Activated naive CD4-positive, alpha-beta T cell treated with anti-CD3 and anti-CD28 coated beads, Interleukin-2, amount 50 U/mL, for 72 hours (primary cell): ENCODE measurements at regions not wholly inside any gene's neighbourhood (a gene's known extent, or its start where the extent isn't known, plus 50 kb on each side); places are given as distances from the start of the nearest gene placed in this dataset.

Experiments used
- ATAC-seq, 2 donors: fragments of 150-1000 bp; cut with Tn5 transposase; 2 replicates each; pipeline ENCODE4 v1.10.0; 2021; ENCODE audit warnings: mild to moderate bottlenecking in 2 of 2, moderate library complexity in 2 of 2
- DNase-seq, 2 donors: peaks; one replicate each; pipeline ENCODE4 v3.0.0; 2021 to 2022; ENCODE audit warnings: low spot score in 2 of 2
- H3K27ac Mint-ChIP-seq, 2 donors: one replicate each; pipeline ENCODE4 v1.8.0; 2022; ENCODE audit warnings: mild to moderate bottlenecking in 2 of 2, mixed read lengths in 2 of 2
- H3K36me3 Mint-ChIP-seq, 2 donors: one replicate each; pipeline ENCODE4 v1.8.0; 2022; ENCODE audit warnings: mixed read lengths in 2 of 2
- H3K9me3 Mint-ChIP-seq, 2 donors: one replicate each; pipeline ENCODE4 v1.8.0; 2022; ENCODE audit warnings: mixed read lengths in 2 of 2

DNA sequence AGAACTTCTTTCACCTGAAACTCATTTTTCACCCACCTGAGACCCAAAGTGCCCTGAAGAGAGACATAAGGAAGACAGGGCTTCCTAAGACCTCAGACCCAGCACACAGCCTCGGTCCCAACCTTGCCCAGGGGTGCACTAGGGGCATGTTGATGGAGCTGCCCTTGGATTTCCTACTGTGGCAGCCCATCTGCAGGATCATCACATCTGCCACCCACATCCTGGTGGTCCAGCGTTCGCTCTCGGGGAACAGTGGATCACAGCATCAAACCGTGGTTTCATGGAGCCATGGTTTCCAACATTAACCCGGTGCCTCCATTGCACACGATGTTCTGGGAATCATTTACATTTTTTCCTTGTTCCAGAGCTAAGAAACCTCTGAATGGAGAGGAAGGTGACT is 186.4 kb downstream of the TFCP2L1 start:
- no peak for DNase-seq
- no peaks in the 10 kb centered on the region for H3K36me3 Mint-ChIP-seq
- ATAC-seq: no peak
- H3K9me3 Mint-ChIP-seq: no peaks in the 10 kb centered on the region
- H3K27ac Mint-ChIP-seq: no peak overlapping the region

DNA sequence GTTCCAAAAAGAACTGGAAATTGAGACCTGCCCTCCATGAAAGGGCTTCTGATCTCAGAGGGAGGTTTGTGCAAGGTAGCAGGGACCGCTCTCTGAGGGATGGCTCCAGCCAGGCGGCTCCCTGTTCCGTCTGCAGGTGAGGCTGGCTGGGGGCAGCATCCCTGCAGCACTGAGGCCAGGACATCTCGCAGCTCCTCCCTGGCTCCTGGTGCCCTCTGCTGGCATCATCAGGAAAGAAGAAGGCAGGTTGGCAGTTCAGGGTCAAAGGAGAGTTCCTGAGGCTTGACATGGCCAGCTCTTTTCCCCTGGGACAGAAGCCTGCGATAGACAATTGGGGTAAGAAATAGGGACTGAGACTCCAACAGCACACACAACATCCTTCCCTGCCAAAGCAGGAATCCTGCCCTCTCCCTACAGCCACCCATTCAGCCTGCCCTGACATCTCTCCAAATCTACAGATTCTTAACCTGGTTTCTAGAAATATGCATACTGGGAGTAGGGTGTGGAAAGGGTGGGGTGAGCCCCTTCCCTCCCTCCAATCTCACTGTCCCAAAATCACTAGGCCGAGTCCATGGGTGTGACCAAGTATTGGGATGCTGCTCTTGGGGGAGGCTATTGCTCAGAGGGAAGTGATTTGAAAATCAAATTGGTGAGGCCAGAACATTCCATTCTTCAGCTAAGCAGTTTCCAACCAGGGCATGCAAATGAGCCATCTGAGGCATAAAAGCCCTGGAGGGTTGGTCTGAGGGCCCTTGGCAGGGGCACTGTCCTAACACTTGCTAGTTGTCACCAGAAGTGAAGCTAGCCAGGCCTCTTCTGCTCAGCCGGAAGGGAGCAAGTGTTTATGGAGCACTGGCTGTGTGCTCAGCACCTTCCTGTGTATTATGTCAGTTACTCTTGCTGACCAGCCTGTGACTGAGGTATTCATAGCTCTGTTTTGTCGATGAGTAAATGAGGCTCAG is 185.4 kb downstream of the TFCP2L1 start:
- Mint-ChIP-seq H3K27ac (no peak overlapping the region), H3K9me3 (no peaks in the 10 kb centered on the region), H3K36me3 (no peaks in the 10 kb centered on the region)
- no peak for ATAC-seq
- DNase-seq: no peak

DNA sequence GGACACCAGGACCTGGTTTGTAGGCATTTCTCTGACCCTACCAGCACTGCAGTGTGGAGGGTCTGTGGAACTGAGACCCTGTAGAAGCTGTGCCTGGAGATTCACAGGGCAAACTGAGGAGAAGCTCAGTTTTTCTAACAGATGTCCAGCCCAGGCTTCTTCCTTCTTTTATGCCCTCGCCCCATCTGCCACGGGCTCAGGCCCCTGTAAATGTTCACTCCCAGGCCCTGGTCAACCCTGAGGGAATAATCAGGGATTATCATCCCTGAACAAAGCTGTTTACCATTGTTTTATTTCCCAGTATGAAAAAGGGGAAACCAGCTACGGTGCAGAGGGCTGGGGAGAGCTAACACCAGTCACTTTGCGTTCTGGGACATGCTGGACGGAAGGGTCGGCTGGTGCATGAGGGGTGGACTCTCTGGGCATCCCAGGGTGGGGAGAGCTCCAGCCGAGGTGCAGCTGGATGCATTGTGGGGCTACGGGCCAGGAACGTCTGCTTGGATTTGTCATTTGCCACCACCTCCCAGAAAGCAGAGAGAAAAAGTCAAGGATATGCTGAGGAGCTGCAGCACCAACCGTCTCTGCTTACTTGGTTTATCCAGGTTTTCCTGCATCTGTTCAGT is 183.8 kb downstream of the TFCP2L1 start:
- Mint-ChIP-seq H3K27ac (no peak overlapping the region), H3K36me3 (no peaks in the 10 kb centered on the region), H3K9me3 (no peaks in the 10 kb centered on the region)
- ATAC-seq: no peak
- DNase-seq: no peak

DNA sequence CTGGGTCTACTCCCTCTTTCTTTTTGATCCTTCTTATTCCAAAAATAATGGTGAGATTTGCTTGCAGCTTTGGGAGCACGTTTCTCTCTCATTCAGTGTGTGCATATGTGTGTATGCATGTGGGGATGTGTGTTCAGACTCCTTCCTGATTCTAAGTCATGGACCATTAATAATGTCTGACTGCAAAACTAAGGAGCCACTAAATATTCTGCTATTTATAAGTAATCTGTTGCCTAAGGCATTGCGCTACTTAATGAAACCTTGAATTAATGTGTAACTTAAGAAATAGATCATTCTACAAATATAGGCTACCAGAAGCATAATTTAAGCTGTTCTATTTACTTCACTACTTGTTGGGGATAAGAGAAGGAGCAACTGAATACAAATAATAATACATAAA is 182.1 kb downstream of the TFCP2L1 start:
- H3K36me3 Mint-ChIP-seq: no peaks in the 10 kb centered on the region
- DNase-seq: no peak
- H3K9me3 Mint-ChIP-seq: no peaks in the 10 kb centered on the region
- no peak overlapping the region for H3K27ac Mint-ChIP-seq
- ATAC-seq: no peak

DNA sequence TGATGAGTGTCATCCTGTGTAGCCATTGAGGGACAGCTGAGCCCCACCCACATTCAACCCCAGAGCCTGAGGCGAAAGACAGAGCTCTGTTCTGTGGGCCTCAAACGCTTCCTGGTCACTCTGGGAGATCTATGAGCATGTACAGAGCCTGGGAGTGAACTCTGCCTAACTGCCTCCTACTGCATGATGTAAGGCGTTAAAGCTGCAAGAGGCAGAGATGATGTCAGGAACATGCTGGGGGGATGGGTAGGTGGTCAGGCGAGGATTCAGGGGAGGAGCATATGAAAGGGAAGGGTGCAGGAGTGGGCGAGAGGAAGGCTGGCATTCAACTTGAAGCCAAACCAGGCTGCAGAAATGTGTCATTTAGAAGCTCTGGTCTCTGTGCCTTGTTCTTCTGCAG is 181.0 kb downstream of the TFCP2L1 start:
- DNase-seq: no peak
- ATAC-seq: no peak
- no peaks in the 10 kb centered on the region for H3K9me3 Mint-ChIP-seq
- H3K36me3 Mint-ChIP-seq: no peaks in the 10 kb centered on the region
- H3K27ac Mint-ChIP-seq: no peak overlapping the region

DNA sequence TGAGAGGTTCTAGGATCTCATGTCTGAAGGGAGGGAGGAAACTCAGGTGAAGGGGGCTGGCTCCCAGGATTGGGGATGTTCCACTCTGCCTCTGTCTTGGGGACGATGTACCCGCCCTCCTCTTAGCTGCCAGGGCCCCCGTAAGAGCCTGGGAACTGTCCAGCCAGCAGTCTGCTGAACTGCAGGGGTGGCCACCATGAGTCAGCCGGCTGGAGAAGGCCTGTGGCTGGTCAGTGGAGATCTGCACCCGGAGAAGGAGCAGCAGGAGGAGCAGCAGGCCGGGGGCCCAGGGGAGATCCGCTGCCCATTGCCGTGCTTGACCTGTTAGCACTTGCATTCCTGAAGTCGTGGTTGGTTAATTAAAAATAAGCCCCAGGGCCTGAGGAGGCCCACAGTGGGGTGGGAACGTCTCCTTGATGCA is 180.3 kb downstream of the TFCP2L1 start:
- Mint-ChIP-seq H3K36me3 (no peaks in the 10 kb centered on the region), H3K27ac (no peak overlapping the region), H3K9me3 (peaks cover 0 to under 1% of the 10 kb centered on the region in 2 donors)
- ATAC-seq (no peak), DNase-seq (no peak)

- Mint-ChIP-seq H3K36me3 (no peaks in the 10 kb centered on the region), H3K27ac (no peak overlapping the region), H3K9me3 (peaks cover 6 to 15% of the 10 kb centered on the region in 2 donors)
- DNase-seq (no peak), ATAC-seq (no peak)
These were observed 174.1 kb downstream of the TFCP2L1 start for GRCh38 chr2:121110924-121111323.

GRCh38 chr2:121118951-121119350 is 166.1 kb downstream of the TFCP2L1 start:
- no peaks in the 10 kb centered on the region for H3K36me3 Mint-ChIP-seq
- ATAC-seq (no peak), DNase-seq (no peak)
- H3K9me3 Mint-ChIP-seq: no peaks in the 10 kb centered on the region
- no peak overlapping the region for H3K27ac Mint-ChIP-seq

DNA sequence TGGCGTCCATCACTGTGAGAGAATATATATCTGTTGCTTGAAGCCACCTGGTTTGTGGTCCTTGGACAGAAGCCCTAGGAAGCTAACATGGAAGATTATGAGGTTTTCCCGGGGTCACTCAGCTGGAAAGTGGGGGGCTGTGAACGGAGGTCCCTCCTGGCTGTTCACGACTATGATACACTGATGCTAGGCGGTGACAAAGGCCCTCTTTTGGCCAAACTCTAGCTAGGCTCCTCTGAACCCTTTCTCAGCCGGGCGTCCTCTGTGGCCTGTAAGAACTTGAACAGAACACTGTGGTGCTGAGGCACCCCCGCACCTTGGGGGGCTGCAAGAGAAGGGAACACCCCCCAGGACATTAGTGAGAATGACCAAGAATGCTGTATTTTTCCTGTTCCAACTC is 164.6 kb downstream of the TFCP2L1 start:
- no peak overlapping the region for H3K27ac Mint-ChIP-seq
- DNase-seq (no peak), ATAC-seq (no peak)
- no peaks in the 10 kb centered on the region for H3K36me3 Mint-ChIP-seq
- H3K9me3 Mint-ChIP-seq: no peaks in the 10 kb centered on the region

- Mint-ChIP-seq H3K9me3 (no peaks in the 10 kb centered on the region), H3K27ac (no peak overlapping the region), H3K36me3 (no peaks in the 10 kb centered on the region)
- ATAC-seq (no peak), DNase-seq (no peak)
These were observed 164.0 kb downstream of the TFCP2L1 start for GRCh38 chr2:121120991-121121390.

- Mint-ChIP-seq H3K27ac (no peak overlapping the region), H3K36me3 (no peaks in the 10 kb centered on the region)
These were observed 163.3 kb downstream of the TFCP2L1 start for GRCh38 chr2:121121661-121122060.

DNA sequence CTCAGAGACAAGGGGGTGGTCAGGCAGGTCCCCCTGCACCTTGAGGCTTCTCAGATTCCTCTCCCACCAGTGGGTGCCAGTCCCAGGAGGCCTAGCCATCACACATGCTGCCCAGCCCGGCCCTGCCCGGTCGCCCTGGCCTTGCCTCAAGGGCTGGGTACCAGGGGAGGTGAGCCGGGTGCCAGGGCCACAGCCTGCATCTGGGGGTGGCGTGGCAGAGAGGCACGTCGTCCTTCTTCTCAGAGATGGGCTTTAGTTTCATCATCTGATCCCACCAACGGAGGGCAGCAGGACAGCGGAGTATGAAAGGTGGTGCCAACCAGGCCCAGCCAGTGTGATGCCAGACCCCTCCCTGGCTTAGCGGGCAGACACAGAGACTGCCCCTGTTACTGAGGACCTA is 161.7 kb downstream of the TFCP2L1 start:
- DNase-seq: no peak
- H3K27ac Mint-ChIP-seq: no peak overlapping the region
- H3K36me3 Mint-ChIP-seq: no peaks in the 10 kb centered on the region

More at GRCh38 chr2:121121661-121122060, 163.3 kb downstream of the TFCP2L1 start:
- DNase-seq (no peak), ATAC-seq (no peak)
- no peaks in the 10 kb centered on the region for H3K9me3 Mint-ChIP-seq

DNA sequence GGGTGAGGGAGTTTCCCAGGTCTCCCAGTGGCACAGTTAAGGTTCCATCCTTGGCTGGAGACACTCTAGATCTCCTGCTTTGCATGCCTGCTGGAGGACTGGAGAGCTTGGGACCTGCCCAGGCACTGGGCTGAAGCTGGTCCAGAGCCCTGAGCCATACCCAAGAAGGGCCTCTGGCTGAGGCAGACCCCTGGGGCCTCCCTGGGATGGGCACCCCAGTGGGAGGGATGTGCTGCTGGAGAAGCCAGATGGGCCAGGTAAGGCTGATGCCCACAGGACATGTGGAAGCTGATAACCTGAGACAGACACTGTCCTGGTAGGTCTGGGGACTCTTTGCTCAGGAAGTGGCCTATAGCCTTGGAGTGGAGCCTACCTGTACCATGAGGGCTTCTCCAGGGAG is 160.7 kb downstream of the TFCP2L1 start:
- ATAC-seq: no peak
- Mint-ChIP-seq H3K9me3 (no peaks in the 10 kb centered on the region), H3K27ac (no peak overlapping the region), H3K36me3 (no peaks in the 10 kb centered on the region)
- no peak for DNase-seq

More for the DNA sequence above, 161.7 kb downstream of the TFCP2L1 start:
- ATAC-seq: no peak
- H3K9me3 Mint-ChIP-seq: no peaks in the 10 kb centered on the region

DNA sequence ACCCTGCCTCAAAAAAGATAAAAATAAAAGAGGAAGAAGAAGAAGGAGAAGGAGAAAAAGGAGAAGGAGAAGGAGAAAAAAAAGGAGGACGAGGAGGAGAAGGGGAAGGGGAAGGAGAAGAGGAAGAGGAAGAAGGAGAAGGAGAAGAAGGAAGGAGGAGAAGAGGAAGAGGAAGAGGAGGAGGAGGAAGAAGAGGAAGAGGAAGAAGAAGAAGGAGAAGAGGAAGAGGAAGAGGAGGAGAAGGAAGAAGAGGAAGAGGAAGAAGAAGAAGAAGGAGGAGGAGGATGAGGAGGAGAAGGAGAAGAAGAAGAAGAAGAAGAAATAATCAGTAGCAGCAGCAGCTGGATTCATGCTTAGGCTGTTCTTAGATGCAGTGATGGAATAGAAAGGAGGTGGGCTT is 159.7 kb downstream of the TFCP2L1 start:
- no peak overlapping the region for H3K27ac Mint-ChIP-seq
- H3K9me3 Mint-ChIP-seq: no peaks in the 10 kb centered on the region
- ATAC-seq: no peak
- DNase-seq: no peak
- H3K36me3 Mint-ChIP-seq: no peaks in the 10 kb centered on the region

GRCh38 chr2:121128741-121129659 is 156.0 kb downstream of the TFCP2L1 start:
- Mint-ChIP-seq H3K36me3 (no peaks in the 10 kb centered on the region), H3K9me3 (peaks cover 0 to 3% of the 10 kb centered on the region in 2 donors), H3K27ac (no peak overlapping the region)
- DNase-seq: peak in 1 of 2 donors; percentile 36
- no peak for ATAC-seq

DNA sequence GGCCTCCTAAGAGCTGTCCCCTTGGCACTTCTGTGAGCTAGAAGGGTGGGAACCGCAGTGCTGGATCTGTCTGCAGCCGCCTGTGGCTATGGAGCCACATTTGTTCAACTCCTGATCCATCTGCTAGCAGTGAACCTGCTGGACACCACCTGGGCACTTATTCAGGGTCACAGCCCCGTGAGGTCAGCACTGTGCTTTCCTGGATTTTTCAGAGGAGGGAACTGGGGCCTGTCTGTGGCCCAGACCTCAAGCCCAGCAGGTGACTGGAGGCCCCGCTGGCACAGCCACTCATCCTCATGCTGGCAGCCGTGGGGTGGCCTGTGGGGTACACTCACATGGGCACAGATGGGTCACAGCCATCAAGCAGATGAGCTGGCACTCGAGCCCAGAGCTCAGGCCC is 155.3 kb downstream of the TFCP2L1 start:
- Mint-ChIP-seq H3K36me3 (no peaks in the 10 kb centered on the region), H3K9me3 (peaks cover 0 to 7% of the 10 kb centered on the region in 2 donors), H3K27ac (no peak overlapping the region)
- DNase-seq (no peak), ATAC-seq (no peak)
